Motor neuron (in vitro differentiated cells): ENCODE measurements at regions not wholly inside any gene's neighbourhood (a gene's known extent, or its start where the extent isn't known, plus 50 kb on each side); places are given as distances from the start of the nearest gene placed in this dataset.
"Not testable (repeated sequence)": the region's sequence is repeated elsewhere in the genome, so short reads cannot be mapped to it uniquely, and the experiment has no call there.

ENCODE experiments used
- ATAC-seq, 8 experiments: fragments of 200-7000 bp; cut with Tn5 transposase; replicated peaks in 6 of 8; 2 replicates each; pipeline ENCODE4 v1.8.0; 2021; ENCODE audit warnings: mild to moderate bottlenecking in 8 of 8, moderate library complexity in 8 of 8
- H3K27ac ChIP-seq, 2 donors: fragments of 250-450 bp; sonication (Bioruptor Pico); 2 replicates each; pipeline ENCODE4 v1.9.0; 2021; ENCODE audit warnings: antibody characterized with exemption in 2 of 2, mild to moderate bottlenecking in 2 of 2, moderate library complexity in 1 of 2
- H3K4me1 ChIP-seq, 2 donors: fragments of 250-450 bp; sonication (Bioruptor Pico); replicated peaks in 1 of 2; 2 replicates each; pipeline ENCODE4 v1.6.1; 2021; ENCODE audit warnings: antibody characterized with exemption in 2 of 2, mild to moderate bottlenecking in 2 of 2, moderate library complexity in 1 of 2
- H3K4me3 ChIP-seq, 5 donors: fragments of 250-450 bp; sonication (Bioruptor Pico); 2 replicates each; pipeline ENCODE4 v1.9.0; 2021; ENCODE audit warnings: antibody characterized with exemption in 5 of 5, mild to moderate bottlenecking in 5 of 5, moderate library complexity in 4 of 5
- WGBS, 10 experiments: fragments of 450-650 bp; shearing (Covaris generic); methylation state at CpG; one replicate each; pipeline ENCODE4 v1.0.0; 2022; 5-methylcytosine and 5-hydroxymethylcytosine counted together
- in situ Hi-C, 9 experiments: fragments of 400-800 bp; cut with MboI; loops; one replicate each; pipeline ENCODE4 v1.15.0; 2021; ENCODE audit warnings: low sequenced_read_pairs in 9 of 9, low pct_unique_long_range_greater_than_20kb in 2 of 9; ENCODE audit not compliant: unreplicated experiment in 9 of 9

- H3K27ac ChIP-seq, H3K4me1 ChIP-seq, in situ Hi-C loops, H3K4me3 ChIP-seq, ATAC-seq: not testable (repeated sequence)
- 0 to 100% (median 80%) methylated on average over 1 to 3 of the region's 3 CpGs; no CpG with 5 or more reads in 3 of the 10 experiments for WGBS, 10 experiments
Observed at GRCh38 chr6:86146751-86147150, 504.1 kb upstream of the SYNCRIP start.

- ATAC-seq: no peak
- in situ Hi-C loops: no loop called here
- 0 to 88% (median 52%) methylated on average over 1 to 2 of the region's 2 CpGs; no CpG with 5 or more reads in 1 of the 10 experiments for WGBS, 10 experiments
- no peak overlapping the region for H3K27ac ChIP-seq
- H3K4me1 ChIP-seq: no peaks in the 10 kb centered on the region
- H3K4me3 ChIP-seq: no peak overlapping the region
Observed at GRCh38 chr6:86142326-86142725, 499.6 kb upstream of the SYNCRIP start.

- no peak overlapping the region for H3K4me3 ChIP-seq
- peak in 3 of 8 experiments; percentile 39 to 86 (median 78) for ATAC-seq
- in situ Hi-C loops: no loop called here
- no peaks in the 10 kb centered on the region for H3K4me1 ChIP-seq
- WGBS, 10 experiments: 0 to 100% (median 57%) methylated on average over 1 to 7 of the region's 7 CpGs
- no peak overlapping the region for H3K27ac ChIP-seq
Observed at GRCh38 chr6:86128130-86128814, 485.6 kb upstream of the SYNCRIP start.

- Histone ChIP-seq H3K4me1 (no peaks in the 10 kb centered on the region), H3K27ac (no peak overlapping the region), H3K4me3 (no peak overlapping the region)
- ATAC-seq: no peak
- in situ Hi-C loops: no loop called here
Observed at GRCh38 chr6:86122086-86122485, 479.4 kb upstream of the SYNCRIP start.

GRCh38 chr6:86118271-86118670, 475.6 kb upstream of the SYNCRIP start:
- Histone ChIP-seq H3K4me3 (no peak overlapping the region), H3K4me1 (no peaks in the 10 kb centered on the region), H3K27ac (no peak overlapping the region)
- in situ Hi-C loops: no loop called here
- no peak for ATAC-seq

GRCh38 chr6:86107985-86108384, 465.3 kb upstream of the SYNCRIP start:
- Histone ChIP-seq H3K27ac (no peak overlapping the region), H3K4me3 (no peak overlapping the region), H3K4me1 (no peaks in the 10 kb centered on the region)
- ATAC-seq: no peak
- in situ Hi-C loops: no loop called here
- 0 to 100% (median 94%) methylated on average over 1 to 2 of the region's 2 CpGs; no CpG with 5 or more reads in 1 of the 10 experiments for WGBS, 10 experiments

- in situ Hi-C loops: no loop called here
Observed at GRCh38 chr6:86087954-86088353, 445.3 kb upstream of the SYNCRIP start.

GRCh38 chr6:86079938-86080337, 437.3 kb upstream of the SYNCRIP start:
- WGBS, 10 experiments: 0 to 60% (median 25%) methylated on average over 1 of the region's 1 CpG; no CpG with 5 or more reads in 6 of the 10 experiments
- Histone ChIP-seq H3K4me1 (no peaks in the 10 kb centered on the region), H3K4me3 (no peak overlapping the region), H3K27ac (no peak overlapping the region)
- in situ Hi-C loops: no loop called here
- ATAC-seq: no peak

More at GRCh38 chr6:86087954-86088353, 445.3 kb upstream of the SYNCRIP start:
- 80 to 100% (median 92%) methylated on average over 1 of the region's 2 CpGs; no CpG with 5 or more reads in 6 of the 10 experiments for WGBS, 10 experiments
- H3K4me3 ChIP-seq: no peak overlapping the region
- H3K4me1 ChIP-seq: no peaks in the 10 kb centered on the region
- H3K27ac ChIP-seq: no peak overlapping the region
- ATAC-seq: no peak

- H3K27ac ChIP-seq: no peak overlapping the region
- no peak for ATAC-seq
- no peak overlapping the region for H3K4me3 ChIP-seq
- H3K4me1 ChIP-seq: no peaks in the 10 kb centered on the region
- in situ Hi-C loops: no loop called here
Observed at GRCh38 chr6:86070151-86070550, 427.5 kb upstream of the SYNCRIP start.

GRCh38 chr6:86065002-86065401, 422.3 kb upstream of the SYNCRIP start:
- H3K27ac ChIP-seq, H3K4me3 ChIP-seq, ATAC-seq, H3K4me1 ChIP-seq, in situ Hi-C loops: not testable (repeated sequence)
- 33 to 80% methylated on average over 3 of the region's 3 CpGs; no CpG with 5 or more reads in 8 of the 10 experiments for WGBS, 10 experiments

GRCh38 chr6:86057293-86057980, 414.8 kb upstream of the SYNCRIP start:
- ATAC-seq, H3K4me1 ChIP-seq, H3K27ac ChIP-seq, in situ Hi-C loops: not testable (repeated sequence)
- H3K4me3 ChIP-seq: peak overlapping the region in 2 of 5 donors; percentile 8 to 20
- 33 to 93% (median 71%) methylated on average over 1 to 16 of the region's 18 CpGs; no CpG with 5 or more reads in 3 of the 10 experiments for WGBS, 10 experiments

- H3K27ac ChIP-seq: no peak overlapping the region
- in situ Hi-C loops: no loop called here
- H3K4me1 ChIP-seq: no peaks in the 10 kb centered on the region
- ATAC-seq: no peak
- no peak overlapping the region for H3K4me3 ChIP-seq
Observed at GRCh38 chr6:86045038-86045437, 402.4 kb upstream of the SYNCRIP start.

GRCh38 chr6:86042214-86042613, 399.5 kb upstream of the SYNCRIP start:
- in situ Hi-C loops: no loop called here
- H3K27ac ChIP-seq: no peak overlapping the region
- no peak overlapping the region for H3K4me3 ChIP-seq
- ATAC-seq: no peak
- no peaks in the 10 kb centered on the region for H3K4me1 ChIP-seq

- no peak overlapping the region for H3K4me3 ChIP-seq
- ATAC-seq: peak in 2 of 8 experiments; percentile 22 to 88
- in situ Hi-C loops: no loop called here
Observed at GRCh38 chr6:86031713-86032112, 389.0 kb upstream of the SYNCRIP start.

More at GRCh38 chr6:86031713-86032112, 389.0 kb upstream of the SYNCRIP start:
- Histone ChIP-seq H3K27ac (no peak overlapping the region), H3K4me1 (no peaks in the 10 kb centered on the region)
- 0 to 77% (median 34%) methylated on average over 1 to 2 of the region's 2 CpGs; no CpG with 5 or more reads in 2 of the 10 experiments for WGBS, 10 experiments
